HEK293 (cell line): ENCODE measurements at regions not wholly inside any gene's neighbourhood (a gene's known extent, or its start where the extent isn't known, plus 50 kb on each side); places are given as distances from the start of the nearest gene placed in this dataset.

Experiments
- CTCF ChIA-PET: fragments of 350-600 bp; formaldehyde crosslinking; extraction: SDS; loops from one replicate; lab custom pipeline; 2021; ENCODE audit warnings: antibody characterized with exemption; lab: Yijun Ruan, JAX
- POLR2A ChIA-PET: fragments of 300-600 bp; formaldehyde crosslinking; extraction: SDS; loops from one replicate; lab custom pipeline; 2020; ENCODE audit warnings: antibody characterized with exemption, inconsistent platforms; lab: Yijun Ruan, JAX
- H3K27ac ChIP-seq: fragments of 200-500 bp; sonication (Bioruptor generic); 2 replicates; pipeline ENCODE4 v1.5.1; 2014; ENCODE audit warnings: low read depth, low read length, control low read depth, inconsistent platforms; ENCODE audit errors: extremely low read depth
- H3K36me3 ChIP-seq, 2 experiments: fragments of 200-500 bp in 1 of 2; sonication (Bioruptor generic) in 1 of 2; 1 replicate in 1 of 2; 2 replicates in 1 of 2; pipeline ENCODE4 v1.5.1; 2014 to 2017; ENCODE audit warnings: inconsistent platforms in 2 of 2, low read length in 2 of 2; ENCODE audit not compliant: control insufficient read depth in 2 of 2, insufficient read depth in 1 of 2
- H3K4me1 ChIP-seq: fragments of 200-500 bp; sonication (Bioruptor generic); 2 replicates; pipeline ENCODE4 v1.5.1; 2014; ENCODE audit warnings: mild to moderate bottlenecking, low read length, inconsistent platforms; ENCODE audit not compliant: control insufficient read depth, insufficient read depth
- H3K4me3 ChIP-seq: 2 replicates; pipeline ENCODE4 v1.5.1; 2011; ENCODE audit warnings: low read depth, mild to moderate bottlenecking, control low read depth, low read length, moderate library complexity
- H3K9me3 ChIP-seq: fragments of 200-500 bp; sonication (Bioruptor generic); 2 replicates; pipeline ENCODE4 v1.5.1; 2014; ENCODE audit warnings: low read depth, low read length, inconsistent platforms; ENCODE audit not compliant: control insufficient read depth, insufficient read depth
- BCL11A ChIP-seq: fragments of 450-650 bp; formaldehyde crosslinking; IDR thresholded peaks from 2 replicates; pipeline ENCODE4 v1.5.1; 2016; ENCODE audit warnings: low read depth, missing biosample characterization, missing genetic modification characterization
- GLI2 ChIP-seq: fragments of 450-650 bp; formaldehyde crosslinking; IDR thresholded peaks from 2 replicates; pipeline ENCODE4; 2017; ENCODE audit warnings: missing biosample characterization, missing genetic modification characterization, low read depth, borderline replicate concordance
- PRDM1 ChIP-seq: fragments of 450-650 bp; formaldehyde crosslinking; IDR thresholded peaks from 2 replicates; pipeline ENCODE4; 2016; ENCODE audit warnings: missing biosample characterization, missing genetic modification characterization
- REST ChIP-seq: fragments of 450-650 bp; formaldehyde crosslinking; IDR thresholded peaks from 2 replicates; pipeline ENCODE4 v1.5.1; 2016; ENCODE audit warnings: missing biosample characterization, missing genetic modification characterization
- TRIM28 ChIP-seq: IDR thresholded peaks from 2 replicates; pipeline ENCODE4 v1.6.1; 2011; ENCODE audit warnings: low read length, control low read depth, borderline replicate concordance
- TSHZ1 ChIP-seq: fragments of 450-650 bp; formaldehyde crosslinking; IDR thresholded peaks from 2 replicates; pipeline ENCODE4 v1.5.1; 2016; ENCODE audit warnings: missing biosample characterization, missing genetic modification characterization, borderline replicate concordance
- ZBTB44 ChIP-seq: fragments of 450-650 bp; IDR thresholded peaks from 2 replicates; pipeline ENCODE4 v1.5.1; 2018; ENCODE audit warnings: missing biosample characterization, mild to moderate bottlenecking, missing genetic modification characterization
- ZBTB6 ChIP-seq: fragments of 450-650 bp; formaldehyde crosslinking; IDR thresholded peaks from 2 replicates; pipeline ENCODE4 v1.5.1; 2017; ENCODE audit warnings: missing biosample characterization, missing genetic modification characterization
- ZNF211 ChIP-seq: fragments of 450-650 bp; formaldehyde crosslinking; IDR thresholded peaks from 2 replicates; pipeline ENCODE4 v1.5.1; 2016; ENCODE audit warnings: low read depth, missing biosample characterization, missing genetic modification characterization
- ZNF280C ChIP-seq: fragments of 450-650 bp; formaldehyde crosslinking; IDR thresholded peaks from 2 replicates; pipeline ENCODE4 v1.5.1; 2016; ENCODE audit warnings: missing biosample characterization, missing genetic modification characterization
- ZNF350 ChIP-seq: fragments of 450-650 bp; formaldehyde crosslinking; IDR thresholded peaks from 2 replicates; pipeline ENCODE4 v1.5.0; 2017; ENCODE audit warnings: missing biosample characterization, mild to moderate bottlenecking, missing genetic modification characterization
- ZNF423 ChIP-seq: fragments of 450-650 bp; formaldehyde crosslinking; IDR thresholded peaks from 2 replicates; pipeline ENCODE4 v1.5.1; 2016; ENCODE audit warnings: missing biosample characterization, missing genetic modification characterization
- ZNF621 ChIP-seq: fragments of 450-650 bp; formaldehyde crosslinking; IDR thresholded peaks from 2 replicates; pipeline ENCODE4 v1.5.1; 2017; ENCODE audit warnings: missing biosample characterization, missing genetic modification characterization
- ZNF658 ChIP-seq: fragments of 450-650 bp; formaldehyde crosslinking; IDR thresholded peaks from 2 replicates; pipeline ENCODE4; 2016; ENCODE audit warnings: missing biosample characterization, missing genetic modification characterization
- ZNF670 ChIP-seq: fragments of 450-650 bp; formaldehyde crosslinking; IDR thresholded peaks from 2 replicates; pipeline ENCODE4 v1.5.1; 2016; ENCODE audit warnings: missing biosample characterization, missing genetic modification characterization, low read depth
- ZSCAN23 ChIP-seq: fragments of 450-650 bp; formaldehyde crosslinking; IDR thresholded peaks from 2 replicates; pipeline ENCODE4 v1.5.1; 2016; ENCODE audit warnings: missing biosample characterization, missing genetic modification characterization
- ZSCAN30 ChIP-seq: fragments of 450-650 bp; IDR thresholded peaks from 2 replicates; pipeline ENCODE4 v1.5.1; 2018; ENCODE audit warnings: missing biosample characterization, mild to moderate bottlenecking, missing genetic modification characterization, moderate library complexity
- TF ChIP-seq, protein P1 (sequence below): fragments of 450-650 bp; formaldehyde crosslinking; IDR thresholded peaks from 2 replicates; pipeline ENCODE4 v1.5.1; 2017; ENCODE audit warnings: missing biosample characterization, missing genetic modification characterization
- TF ChIP-seq, protein P2 (sequence below): fragments of 450-650 bp; formaldehyde crosslinking; IDR thresholded peaks from 2 replicates; pipeline ENCODE4 v1.5.1; 2016; ENCODE audit warnings: missing biosample characterization, missing genetic modification characterization, borderline replicate concordance

DNA sequence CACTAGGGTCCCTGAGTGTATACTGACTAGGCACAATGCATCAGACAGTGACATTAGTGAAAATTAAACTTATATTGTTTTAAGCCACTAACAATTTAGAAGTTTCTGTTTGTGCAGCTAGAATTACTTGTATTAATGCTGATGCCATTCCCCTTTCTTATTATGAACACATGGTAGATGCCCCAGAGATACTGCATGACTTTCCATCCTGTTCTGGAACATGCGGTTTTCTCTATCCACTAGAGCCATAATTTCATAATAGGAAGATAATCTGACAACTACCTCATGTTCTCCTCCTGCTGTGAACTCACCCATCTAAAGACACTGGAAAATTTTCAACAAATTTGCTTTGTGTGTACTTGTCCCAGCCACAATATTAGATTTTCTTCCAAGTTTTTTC, 1256.4 kb downstream of the FAM181B start:
- ChIA-PET CTCF (no interaction called here), POLR2A (no interaction called here)
- H3K36me3 ChIP-seq: no peaks in the 10 kb centered on the region
- TF ChIP-seq ZSCAN23 (tag by site-specific recombination): no peak
- no peak for TF ChIP-seq REST (tag by site-specific recombination)
- TF ChIP-seq ZNF423 (tag by site-specific recombination): no peak
- no peak for TF ChIP-seq ZNF658 (tag by site-specific recombination)
- no peak for TF ChIP-seq GLI2
- TF ChIP-seq ZBTB44 (tag by site-specific recombination): no peak
- no peak for TF ChIP-seq ZSCAN30 (tag by site-specific recombination)
- TF ChIP-seq, protein P1, sequence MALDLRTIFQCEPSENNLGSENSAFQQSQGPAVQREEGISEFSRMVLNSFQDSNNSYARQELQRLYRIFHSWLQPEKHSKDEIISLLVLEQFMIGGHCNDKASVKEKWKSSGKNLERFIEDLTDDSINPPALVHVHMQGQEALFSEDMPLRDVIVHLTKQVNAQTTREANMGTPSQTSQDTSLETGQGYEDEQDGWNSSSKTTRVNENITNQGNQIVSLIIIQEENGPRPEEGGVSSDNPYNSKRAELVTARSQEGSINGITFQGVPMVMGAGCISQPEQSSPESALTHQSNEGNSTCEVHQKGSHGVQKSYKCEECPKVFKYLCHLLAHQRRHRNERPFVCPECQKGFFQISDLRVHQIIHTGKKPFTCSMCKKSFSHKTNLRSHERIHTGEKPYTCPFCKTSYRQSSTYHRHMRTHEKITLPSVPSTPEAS (tag by site-specific recombination): no peak
- no peak for TF ChIP-seq TSHZ1 (tag by site-specific recombination)
- no peak for TF ChIP-seq ZNF280C (tag by site-specific recombination)
- no peak for TF ChIP-seq ZNF670 (tag by site-specific recombination)
- TF ChIP-seq, protein P2, sequence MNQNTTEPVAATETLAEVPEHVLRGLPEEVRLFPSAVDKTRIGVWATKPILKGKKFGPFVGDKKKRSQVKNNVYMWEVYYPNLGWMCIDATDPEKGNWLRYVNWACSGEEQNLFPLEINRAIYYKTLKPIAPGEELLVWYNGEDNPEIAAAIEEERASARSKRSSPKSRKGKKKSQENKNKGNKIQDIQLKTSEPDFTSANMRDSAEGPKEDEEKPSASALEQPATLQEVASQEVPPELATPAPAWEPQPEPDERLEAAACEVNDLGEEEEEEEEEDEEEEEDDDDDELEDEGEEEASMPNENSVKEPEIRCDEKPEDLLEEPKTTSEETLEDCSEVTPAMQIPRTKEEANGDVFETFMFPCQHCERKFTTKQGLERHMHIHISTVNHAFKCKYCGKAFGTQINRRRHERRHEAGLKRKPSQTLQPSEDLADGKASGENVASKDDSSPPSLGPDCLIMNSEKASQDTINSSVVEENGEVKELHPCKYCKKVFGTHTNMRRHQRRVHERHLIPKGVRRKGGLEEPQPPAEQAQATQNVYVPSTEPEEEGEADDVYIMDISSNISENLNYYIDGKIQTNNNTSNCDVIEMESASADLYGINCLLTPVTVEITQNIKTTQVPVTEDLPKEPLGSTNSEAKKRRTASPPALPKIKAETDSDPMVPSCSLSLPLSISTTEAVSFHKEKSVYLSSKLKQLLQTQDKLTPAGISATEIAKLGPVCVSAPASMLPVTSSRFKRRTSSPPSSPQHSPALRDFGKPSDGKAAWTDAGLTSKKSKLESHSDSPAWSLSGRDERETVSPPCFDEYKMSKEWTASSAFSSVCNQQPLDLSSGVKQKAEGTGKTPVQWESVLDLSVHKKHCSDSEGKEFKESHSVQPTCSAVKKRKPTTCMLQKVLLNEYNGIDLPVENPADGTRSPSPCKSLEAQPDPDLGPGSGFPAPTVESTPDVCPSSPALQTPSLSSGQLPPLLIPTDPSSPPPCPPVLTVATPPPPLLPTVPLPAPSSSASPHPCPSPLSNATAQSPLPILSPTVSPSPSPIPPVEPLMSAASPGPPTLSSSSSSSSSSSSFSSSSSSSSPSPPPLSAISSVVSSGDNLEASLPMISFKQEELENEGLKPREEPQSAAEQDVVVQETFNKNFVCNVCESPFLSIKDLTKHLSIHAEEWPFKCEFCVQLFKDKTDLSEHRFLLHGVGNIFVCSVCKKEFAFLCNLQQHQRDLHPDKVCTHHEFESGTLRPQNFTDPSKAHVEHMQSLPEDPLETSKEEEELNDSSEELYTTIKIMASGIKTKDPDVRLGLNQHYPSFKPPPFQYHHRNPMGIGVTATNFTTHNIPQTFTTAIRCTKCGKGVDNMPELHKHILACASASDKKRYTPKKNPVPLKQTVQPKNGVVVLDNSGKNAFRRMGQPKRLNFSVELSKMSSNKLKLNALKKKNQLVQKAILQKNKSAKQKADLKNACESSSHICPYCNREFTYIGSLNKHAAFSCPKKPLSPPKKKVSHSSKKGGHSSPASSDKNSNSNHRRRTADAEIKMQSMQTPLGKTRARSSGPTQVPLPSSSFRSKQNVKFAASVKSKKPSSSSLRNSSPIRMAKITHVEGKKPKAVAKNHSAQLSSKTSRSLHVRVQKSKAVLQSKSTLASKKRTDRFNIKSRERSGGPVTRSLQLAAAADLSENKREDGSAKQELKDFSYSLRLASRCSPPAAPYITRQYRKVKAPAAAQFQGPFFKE (tag by site-specific recombination): no peak
- no peak for TF ChIP-seq ZNF621 (tag by site-specific recombination)
- no peak for TF ChIP-seq ZNF211 (tag by site-specific recombination)
- no peak for TF ChIP-seq ZBTB6 (tag by site-specific recombination)
- no peak for TF ChIP-seq PRDM1 (tag by site-specific recombination)
- TF ChIP-seq TRIM28: no peak
- no peak for TF ChIP-seq BCL11A (tag by site-specific recombination)
- TF ChIP-seq ZNF350 (tag by site-specific recombination): no peak

More for the DNA sequence above, 1256.4 kb downstream of the FAM181B start:
- H3K27ac ChIP-seq: no peak overlapping the region
- H3K9me3 ChIP-seq: no peaks in the 10 kb centered on the region
- H3K4me1 ChIP-seq: no peaks in the 10 kb centered on the region
- no peak overlapping the region for H3K4me3 ChIP-seq
